ENCODE measurements at regions not wholly inside any gene's neighbourhood (a gene's known extent, or its start where the extent isn't known, plus 50 kb on each side); places are given as distances from the start of the nearest gene placed in this dataset.

DNA sequence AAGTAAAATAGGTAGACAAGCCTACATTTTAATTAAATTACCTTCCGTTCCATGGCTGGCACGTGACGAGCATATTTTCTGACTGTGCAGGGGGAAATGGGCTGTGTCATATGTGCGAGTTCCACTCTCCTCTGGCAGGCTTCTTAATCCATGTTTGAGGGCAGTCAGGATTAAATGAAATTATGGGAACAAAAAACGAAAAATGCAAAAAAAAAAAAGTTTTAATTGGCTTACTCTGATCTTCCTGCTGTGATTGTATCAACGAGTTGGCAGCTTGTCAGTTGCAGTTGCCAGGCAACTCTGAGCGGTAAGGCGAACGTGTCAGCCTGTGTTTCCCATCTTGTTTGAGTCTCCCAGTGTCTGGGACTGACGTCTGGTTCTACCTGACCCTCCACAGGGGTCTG, 302.9 kb upstream of the XYLT1 start:
- TF ChIP-seq, protein P1, sequence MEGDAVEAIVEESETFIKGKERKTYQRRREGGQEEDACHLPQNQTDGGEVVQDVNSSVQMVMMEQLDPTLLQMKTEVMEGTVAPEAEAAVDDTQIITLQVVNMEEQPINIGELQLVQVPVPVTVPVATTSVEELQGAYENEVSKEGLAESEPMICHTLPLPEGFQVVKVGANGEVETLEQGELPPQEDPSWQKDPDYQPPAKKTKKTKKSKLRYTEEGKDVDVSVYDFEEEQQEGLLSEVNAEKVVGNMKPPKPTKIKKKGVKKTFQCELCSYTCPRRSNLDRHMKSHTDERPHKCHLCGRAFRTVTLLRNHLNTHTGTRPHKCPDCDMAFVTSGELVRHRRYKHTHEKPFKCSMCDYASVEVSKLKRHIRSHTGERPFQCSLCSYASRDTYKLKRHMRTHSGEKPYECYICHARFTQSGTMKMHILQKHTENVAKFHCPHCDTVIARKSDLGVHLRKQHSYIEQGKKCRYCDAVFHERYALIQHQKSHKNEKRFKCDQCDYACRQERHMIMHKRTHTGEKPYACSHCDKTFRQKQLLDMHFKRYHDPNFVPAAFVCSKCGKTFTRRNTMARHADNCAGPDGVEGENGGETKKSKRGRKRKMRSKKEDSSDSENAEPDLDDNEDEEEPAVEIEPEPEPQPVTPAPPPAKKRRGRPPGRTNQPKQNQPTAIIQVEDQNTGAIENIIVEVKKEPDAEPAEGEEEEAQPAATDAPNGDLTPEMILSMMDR (IDR thresholded peaks at IDR 0.05; ENCODE audit: low read length): no peak
- no peak for TF ChIP-seq EZH2 (optimal IDR thresholded peaks at IDR 0.05; ENCODE audit: low read depth, low read length)

All from MM.1S (cell line).